HL-60 (cell line): ENCODE measurements at regions not wholly inside any gene's neighbourhood (a gene's known extent, or its start where the extent isn't known, plus 50 kb on each side); places are given as distances from the start of the nearest gene placed in this dataset.

Experiments
- DNase-seq, 2 experiments: peaks; one replicate each; pipeline ENCODE4 v3.0.0-alpha.2; 2010 to 2020; ENCODE audit warnings: low read depth in 1 of 2, low spot score in 1 of 2
- H3K27ac ChIP-seq: fragments of 250-450 bp; sonication (Bioruptor Pico); replicated peaks from 2 replicates; pipeline ENCODE4 v1.5.1; 2020; ENCODE audit warnings: mild to moderate bottlenecking, moderate library complexity
- H3K27me3 ChIP-seq: fragments of 250-450 bp; sonication (Bioruptor Pico); 2 replicates; pipeline ENCODE4 v1.5.1; 2021; ENCODE audit warnings: mild to moderate bottlenecking, moderate library complexity; ENCODE audit not compliant: insufficient read depth, poor library complexity, severe bottlenecking
- H3K4me3 ChIP-seq: replicated peaks from 2 replicates; pipeline ENCODE4 v1.5.1; 2011; ENCODE audit warnings: mild to moderate bottlenecking, control low read depth, low read length; ENCODE audit not compliant: insufficient read depth
- CTCF ChIP-seq: IDR thresholded peaks from one replicate; pipeline ENCODE4 v1.5.1; 2011; ENCODE audit warnings: low read length, control low read depth, inconsistent platforms; ENCODE audit not compliant: insufficient read depth
- GABPA ChIP-seq: IDR thresholded peaks from 2 replicates; pipeline ENCODE4 v1.6.1; 2012; ENCODE audit warnings: low read depth
- POLR2AphosphoS5 ChIP-seq: IDR thresholded peaks from 2 replicates; pipeline ENCODE4 v1.6.1; 2012; ENCODE audit warnings: low read depth
- SPI1 ChIP-seq: IDR thresholded peaks from 2 replicates; pipeline ENCODE4 v1.6.1; 2012; ENCODE audit warnings: low read depth, mild to moderate bottlenecking, borderline replicate concordance
- TF ChIP-seq, protein P1 (sequence below): IDR thresholded peaks from 2 replicates; pipeline ENCODE4 v1.6.1; 2012; ENCODE audit warnings: low read depth; ENCODE audit not compliant: insufficient replicate concordance

GRCh38 chr6:167555836-167556235 is 230.9 kb downstream of the TTLL2 start:
- DNase-seq: no peak
- Histone ChIP-seq H3K27me3 (no peaks in the 10 kb centered on the region), H3K4me3 (no peak overlapping the region), H3K27ac (no peak overlapping the region)
- TF ChIP-seq SPI1 (no peak), GABPA (no peak), CTCF (no peak), POLR2AphosphoS5 (no peak)
- TF ChIP-seq, protein P1, sequence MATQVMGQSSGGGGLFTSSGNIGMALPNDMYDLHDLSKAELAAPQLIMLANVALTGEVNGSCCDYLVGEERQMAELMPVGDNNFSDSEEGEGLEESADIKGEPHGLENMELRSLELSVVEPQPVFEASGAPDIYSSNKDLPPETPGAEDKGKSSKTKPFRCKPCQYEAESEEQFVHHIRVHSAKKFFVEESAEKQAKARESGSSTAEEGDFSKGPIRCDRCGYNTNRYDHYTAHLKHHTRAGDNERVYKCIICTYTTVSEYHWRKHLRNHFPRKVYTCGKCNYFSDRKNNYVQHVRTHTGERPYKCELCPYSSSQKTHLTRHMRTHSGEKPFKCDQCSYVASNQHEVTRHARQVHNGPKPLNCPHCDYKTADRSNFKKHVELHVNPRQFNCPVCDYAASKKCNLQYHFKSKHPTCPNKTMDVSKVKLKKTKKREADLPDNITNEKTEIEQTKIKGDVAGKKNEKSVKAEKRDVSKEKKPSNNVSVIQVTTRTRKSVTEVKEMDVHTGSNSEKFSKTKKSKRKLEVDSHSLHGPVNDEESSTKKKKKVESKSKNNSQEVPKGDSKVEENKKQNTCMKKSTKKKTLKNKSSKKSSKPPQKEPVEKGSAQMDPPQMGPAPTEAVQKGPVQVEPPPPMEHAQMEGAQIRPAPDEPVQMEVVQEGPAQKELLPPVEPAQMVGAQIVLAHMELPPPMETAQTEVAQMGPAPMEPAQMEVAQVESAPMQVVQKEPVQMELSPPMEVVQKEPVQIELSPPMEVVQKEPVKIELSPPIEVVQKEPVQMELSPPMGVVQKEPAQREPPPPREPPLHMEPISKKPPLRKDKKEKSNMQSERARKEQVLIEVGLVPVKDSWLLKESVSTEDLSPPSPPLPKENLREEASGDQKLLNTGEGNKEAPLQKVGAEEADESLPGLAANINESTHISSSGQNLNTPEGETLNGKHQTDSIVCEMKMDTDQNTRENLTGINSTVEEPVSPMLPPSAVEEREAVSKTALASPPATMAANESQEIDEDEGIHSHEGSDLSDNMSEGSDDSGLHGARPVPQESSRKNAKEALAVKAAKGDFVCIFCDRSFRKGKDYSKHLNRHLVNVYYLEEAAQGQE: no peak

DNA sequence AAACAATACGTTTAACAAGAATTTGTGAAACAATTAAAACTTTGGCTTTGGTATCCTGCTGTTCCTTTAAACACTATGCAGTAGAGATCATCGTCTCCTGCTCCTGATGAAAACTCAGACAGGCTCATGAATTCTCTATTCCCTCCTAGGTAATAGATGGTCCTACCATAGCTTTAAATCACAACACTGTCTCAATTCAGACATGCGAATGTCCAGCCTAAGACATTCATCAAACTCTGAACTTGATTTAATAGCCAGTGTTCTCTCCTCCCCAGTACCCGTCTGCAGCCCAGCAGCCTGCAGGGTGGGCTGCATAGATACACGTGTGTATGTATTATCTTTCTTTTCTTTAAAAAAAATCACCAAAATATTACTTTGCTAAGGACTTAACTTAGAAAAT is 232.8 kb downstream of the TTLL2 start:
- no peak for DNase-seq
- Histone ChIP-seq H3K27ac (no peak overlapping the region), H3K4me3 (no peak overlapping the region), H3K27me3 (no peaks in the 10 kb centered on the region)
- TF ChIP-seq GABPA (no peak), CTCF (no peak), SPI1 (no peak), POLR2AphosphoS5 (no peak)
- TF ChIP-seq, protein P1: no peak

DNA sequence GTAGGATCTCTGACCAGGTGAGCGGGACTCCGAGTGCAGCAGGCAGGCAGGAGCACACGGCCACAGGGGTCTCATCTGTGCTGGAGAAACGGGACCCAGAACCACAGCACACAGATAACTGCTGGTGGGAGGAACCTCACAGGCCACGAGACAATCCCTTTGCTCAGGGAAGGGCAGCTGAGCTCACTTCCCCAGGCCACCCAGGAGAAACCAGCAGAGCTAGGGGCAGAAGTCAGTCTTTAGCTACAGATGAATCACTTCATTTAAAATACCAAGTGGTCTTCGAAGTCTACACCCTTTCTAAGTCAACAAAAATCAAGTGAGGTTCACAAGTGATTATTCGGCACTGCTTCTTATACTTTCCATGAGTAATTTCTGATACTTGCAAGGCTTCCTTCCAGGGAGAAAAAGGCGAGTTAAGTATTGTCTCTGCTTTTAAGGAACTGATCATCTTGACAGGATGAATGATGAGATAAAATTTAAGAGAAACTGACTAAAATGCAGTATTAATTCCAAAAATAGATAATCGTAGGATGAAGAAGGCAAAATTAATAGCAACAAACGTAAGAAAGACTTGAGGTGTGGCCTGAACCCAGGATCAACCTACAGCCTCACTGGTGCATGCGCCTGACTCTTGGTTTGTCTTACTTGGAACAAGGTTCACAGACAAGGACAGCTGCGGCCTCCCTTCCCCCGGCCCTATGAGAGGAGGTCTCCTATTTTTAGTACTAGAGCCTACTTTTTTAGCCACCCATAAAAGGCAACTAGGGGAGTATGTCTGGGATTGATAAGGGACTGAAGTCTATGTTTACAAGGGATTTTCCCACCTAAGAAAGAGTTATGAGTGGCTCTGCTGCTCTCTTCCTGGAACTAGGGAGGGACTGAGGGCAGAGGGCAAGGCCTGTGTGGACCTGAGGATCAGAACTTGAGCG is 233.6 kb downstream of the TTLL2 start:
- no peak overlapping the region for H3K4me3 ChIP-seq
- H3K27ac ChIP-seq: no peak overlapping the region
- no peaks in the 10 kb centered on the region for H3K27me3 ChIP-seq

More for the DNA sequence above, 233.6 kb downstream of the TTLL2 start:
- DNase-seq: no peak
- TF ChIP-seq, protein P1: no peak
- TF ChIP-seq GABPA (no peak), POLR2AphosphoS5 (no peak), SPI1 (no peak)
